Mesenchymal stem cell (in vitro differentiated cells and primary cell): ENCODE measurements at regions not wholly inside any gene's neighbourhood (a gene's known extent, or its start where the extent isn't known, plus 50 kb on each side); places are given as distances from the start of the nearest gene placed in this dataset.

Experiments used
- DNase-seq: peaks from one replicate; pipeline ENCODE4 v3.0.0-alpha.2; 2013
- H2AFZ ChIP-seq: one replicate; pipeline ENCODE4 v1.6.1; 2013; ENCODE audit warnings: low read depth, mild to moderate bottlenecking, control low read depth, inconsistent platforms, low read length, moderate library complexity
- H2AK5ac ChIP-seq: 2 replicates; pipeline ENCODE4 v1.6.1; 2013; ENCODE audit warnings: low read length, moderate library complexity, mild to moderate bottlenecking, inconsistent platforms; ENCODE audit not compliant: severe bottlenecking
- H2BK120ac ChIP-seq: one replicate; pipeline ENCODE4 v1.6.1; 2013; ENCODE audit warnings: low read depth, mild to moderate bottlenecking, inconsistent platforms, low read length, moderate library complexity
- H2BK12ac ChIP-seq, 2 experiments: one replicate each; pipeline ENCODE4 v1.6.1; 2013; ENCODE audit warnings: inconsistent platforms in 2 of 2, low read length in 2 of 2, mild to moderate bottlenecking in 2 of 2, moderate library complexity in 2 of 2, control low read depth in 1 of 2
- H2BK15ac ChIP-seq: one replicate; pipeline ENCODE4 v1.6.1; 2013; ENCODE audit warnings: mild to moderate bottlenecking, low read depth, inconsistent platforms; ENCODE audit not compliant: poor library complexity, severe bottlenecking
- H2BK5ac ChIP-seq: 2 replicates; pipeline ENCODE4 v1.6.1; 2013; ENCODE audit warnings: low read depth, mild to moderate bottlenecking, low read length, control low read depth, inconsistent platforms; ENCODE audit not compliant: poor library complexity, severe bottlenecking
- H3K14ac ChIP-seq, 2 experiments: one replicate each; pipeline ENCODE4 v1.6.1; 2013; ENCODE audit warnings: inconsistent platforms in 2 of 2, low read length in 2 of 2, control low read depth in 1 of 2, mild to moderate bottlenecking in 1 of 2, moderate library complexity in 1 of 2
- H3K18ac ChIP-seq, 2 experiments: one replicate each; pipeline ENCODE4 v1.6.1; 2013; ENCODE audit warnings: inconsistent platforms in 2 of 2, low read length in 2 of 2, control low read depth in 1 of 2, low read depth in 1 of 2, mild to moderate bottlenecking in 1 of 2
- H3K23ac ChIP-seq, 2 experiments: one replicate each; pipeline ENCODE4 v1.6.1; 2013; ENCODE audit warnings: inconsistent platforms in 2 of 2, low read length in 2 of 2, mild to moderate bottlenecking in 2 of 2, moderate library complexity in 2 of 2, control low read depth in 1 of 2
- H3K27ac ChIP-seq: 2 replicates; pipeline ENCODE4 v1.5.1; 2013; ENCODE audit warnings: mild to moderate bottlenecking, moderate library complexity, low read length, control low read depth, inconsistent platforms; ENCODE audit not compliant: poor library complexity, severe bottlenecking
- H3K27me3 ChIP-seq, 2 experiments: 2 replicates each; pipeline versions ENCODE4 v1.6.1 to v1.7.0; 2013; ENCODE audit warnings: low read length in 2 of 2, mild to moderate bottlenecking in 2 of 2, moderate library complexity in 2 of 2, control low read depth in 1 of 2, inconsistent platforms in 1 of 2; ENCODE audit not compliant: control insufficient read depth in 1 of 2, insufficient read depth in 1 of 2
- H3K36me3 ChIP-seq, 2 experiments: 2 replicates each; pipeline versions ENCODE4 v1.6.1 to v1.7.0; 2013; ENCODE audit warnings: low read length in 2 of 2, control low read depth in 1 of 2, inconsistent platforms in 1 of 2, low read depth in 1 of 2, mild to moderate bottlenecking in 1 of 2; ENCODE audit not compliant: insufficient read depth in 2 of 2, control insufficient read depth in 1 of 2
- H3K4ac ChIP-seq, 2 experiments: one replicate each; pipeline ENCODE4 v1.6.1; 2013; ENCODE audit warnings: inconsistent platforms in 2 of 2, low read length in 2 of 2, mild to moderate bottlenecking in 2 of 2, moderate library complexity in 2 of 2, control low read depth in 1 of 2, low read depth in 1 of 2
- H3K4me1 ChIP-seq: 2 replicates; pipeline ENCODE4 v1.6.1; 2013; ENCODE audit warnings: low read depth, low read length, control low read depth; ENCODE audit not compliant: control insufficient read depth, insufficient read depth
- H3K4me2 ChIP-seq: 2 replicates; pipeline ENCODE4 v1.6.1; 2013; ENCODE audit warnings: low read length, mild to moderate bottlenecking, inconsistent platforms; ENCODE audit not compliant: poor library complexity, severe bottlenecking
- H3K4me3 ChIP-seq, 2 experiments: 2 replicates each; pipeline versions ENCODE4 v1.5.1 to v1.7.0; 2013; ENCODE audit warnings: low read length in 2 of 2, mild to moderate bottlenecking in 2 of 2, control low read depth in 1 of 2, low read depth in 1 of 2; ENCODE audit not compliant: insufficient read depth in 1 of 2
- H3K79me1 ChIP-seq: replicated peaks from 2 replicates; pipeline ENCODE4 v1.6.1; 2013; ENCODE audit warnings: mild to moderate bottlenecking, control low read depth, low read length, inconsistent platforms; ENCODE audit not compliant: poor library complexity, severe bottlenecking
- H3K9ac ChIP-seq: 2 replicates; pipeline ENCODE4 v1.7.0; 2013; ENCODE audit warnings: mild to moderate bottlenecking, low read length, moderate library complexity
- H3K9me3 ChIP-seq: 2 replicates; pipeline ENCODE4 v1.7.0; 2013; ENCODE audit warnings: mild to moderate bottlenecking, low read length; ENCODE audit not compliant: control insufficient read depth
- H4K8ac ChIP-seq: one replicate; pipeline ENCODE4 v1.6.1; 2013; ENCODE audit warnings: inconsistent platforms, mild to moderate bottlenecking, low read length, moderate library complexity
- H4K91ac ChIP-seq: one replicate; pipeline ENCODE4 v1.6.1; 2013; ENCODE audit warnings: mild to moderate bottlenecking, low read length, inconsistent platforms
- WGBS: methylation state at CpG from one replicate; pipeline ENCODE4 v1.1.7; 2013; ENCODE audit warnings: mixed read lengths; 5-methylcytosine and 5-hydroxymethylcytosine counted together

DNA sequence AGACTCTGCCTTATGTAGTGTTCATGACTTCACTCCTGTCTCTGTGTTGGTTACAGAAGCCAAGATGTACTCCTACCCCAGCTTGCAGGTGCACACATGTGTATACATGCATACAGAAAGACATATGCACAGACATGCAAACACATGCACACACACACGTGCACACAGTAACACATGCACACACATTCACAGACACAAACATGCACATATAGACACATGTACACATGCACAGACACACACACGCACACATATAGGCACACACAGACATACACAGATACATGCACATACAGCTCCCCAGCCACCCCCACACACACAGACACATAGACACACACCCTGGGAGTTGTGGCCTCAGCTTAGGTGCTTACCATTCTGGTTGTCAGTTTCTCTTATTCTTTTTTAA lies 362.6 kb upstream of the C1orf174 start:
- H3K18ac ChIP-seq: no peak overlapping the region
- H2BK12ac ChIP-seq: no peak overlapping the region
- H4K91ac ChIP-seq: no peak overlapping the region
- H3K23ac ChIP-seq: no peak overlapping the region
- no peaks in the 10 kb centered on the region for H3K27me3 ChIP-seq
- no peak overlapping the region for H3K27ac ChIP-seq
- H3K79me1 ChIP-seq: no peaks in the 10 kb centered on the region
- no peaks in the 10 kb centered on the region for H3K4me1 ChIP-seq
- no peak for DNase-seq
- no peak overlapping the region for H4K8ac ChIP-seq
- H2BK5ac ChIP-seq: no peak overlapping the region
- 81% methylated on average over 2 of the region's 2 CpGs for WGBS
- no peak overlapping the region for H2BK120ac ChIP-seq
- no peak overlapping the region for H3K14ac ChIP-seq
- no peaks in the 10 kb centered on the region for H3K36me3 ChIP-seq
- H3K9ac ChIP-seq: no peak overlapping the region
- no peak overlapping the region for H2BK15ac ChIP-seq
- no peak overlapping the region for H3K4ac ChIP-seq
- H2AK5ac ChIP-seq: no peak overlapping the region
- no peak overlapping the region for H2AFZ ChIP-seq
- no peak overlapping the region for H3K4me3 ChIP-seq
- no peak overlapping the region for H3K4me2 ChIP-seq
- peaks cover 16% of the 10 kb centered on the region for H3K9me3 ChIP-seq

DNA sequence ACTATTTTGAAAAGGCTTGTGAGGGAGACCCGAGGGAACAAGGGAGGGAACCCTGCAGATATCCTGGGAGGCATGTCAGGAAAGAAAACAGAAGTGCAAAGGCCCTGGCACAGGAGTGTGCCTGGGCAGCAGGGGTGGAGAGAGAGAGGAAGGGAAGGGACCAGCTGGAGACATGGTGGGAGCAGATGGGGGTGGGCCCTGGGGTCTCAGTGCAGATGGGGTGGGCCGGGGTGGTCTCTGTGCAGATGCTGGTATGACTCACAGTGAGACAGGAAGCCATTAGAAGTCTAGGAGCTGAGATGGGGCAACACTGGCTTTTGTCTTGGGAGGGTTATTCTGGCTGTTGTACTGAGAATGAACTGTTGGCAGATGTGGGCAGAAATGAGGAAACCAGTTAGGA lies 363.6 kb upstream of the C1orf174 start:
- Histone ChIP-seq H3K4ac (no peak overlapping the region), H3K27me3 (no peaks in the 10 kb centered on the region), H3K14ac (no peak overlapping the region), H3K4me1 (no peaks in the 10 kb centered on the region), H2BK120ac (no peak overlapping the region), H2AFZ (no peak overlapping the region), H4K91ac (no peak overlapping the region), H4K8ac (no peak overlapping the region), H3K9me3 (peaks cover 12% of the 10 kb centered on the region), H2AK5ac (no peak overlapping the region), H3K27ac (no peak overlapping the region), H3K36me3 (no peaks in the 10 kb centered on the region), H2BK12ac (no peak overlapping the region), H3K79me1 (no peaks in the 10 kb centered on the region), H2BK5ac (no peak overlapping the region), H3K9ac (no peak overlapping the region), H3K4me3 (no peak overlapping the region), H3K18ac (no peak overlapping the region), H2BK15ac (no peak overlapping the region), H3K4me2 (no peak overlapping the region), H3K23ac (no peak overlapping the region)
- no peak for DNase-seq
- 42% methylated on average over 2 of the region's 2 CpGs for WGBS

DNA sequence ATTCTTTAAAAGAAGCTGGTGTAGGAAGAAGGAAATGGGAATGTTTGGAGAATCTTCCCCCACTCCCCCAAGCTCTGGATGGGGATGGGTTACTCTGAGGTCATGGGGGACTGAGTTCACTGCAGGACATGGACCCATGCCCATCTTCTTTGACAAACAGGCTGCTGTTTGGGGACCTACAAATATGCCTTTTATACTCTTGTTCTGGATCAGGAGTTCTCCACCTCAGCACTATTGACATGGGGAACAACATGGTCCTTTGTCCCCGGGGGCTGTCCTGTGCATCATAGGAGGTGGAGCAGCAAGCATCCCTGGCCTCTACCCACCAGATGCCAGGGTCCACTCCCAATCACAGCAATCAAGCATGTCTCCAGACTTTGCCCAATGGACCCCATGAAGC lies 365.8 kb upstream of the C1orf174 start:
- no peak overlapping the region for H3K4me3 ChIP-seq
- no peak overlapping the region for H2BK12ac ChIP-seq
- no peak overlapping the region for H2BK5ac ChIP-seq
- H2AFZ ChIP-seq: no peak overlapping the region
- no peak overlapping the region for H3K4ac ChIP-seq
- H3K18ac ChIP-seq: no peak overlapping the region
- no peak overlapping the region for H4K91ac ChIP-seq
- no peak overlapping the region for H3K27ac ChIP-seq
- no peak overlapping the region for H3K9ac ChIP-seq
- H4K8ac ChIP-seq: no peak overlapping the region
- H3K79me1 ChIP-seq: no peaks in the 10 kb centered on the region
- H3K23ac ChIP-seq: no peak overlapping the region
- no peak overlapping the region for H2BK15ac ChIP-seq
- WGBS: 63% methylated on average over 1 of the region's 1 CpG
- no peak overlapping the region for H3K4me2 ChIP-seq
- no peak overlapping the region for H2AK5ac ChIP-seq
- no peaks in the 10 kb centered on the region for H3K9me3 ChIP-seq
- no peaks in the 10 kb centered on the region for H3K4me1 ChIP-seq
- H2BK120ac ChIP-seq: no peak overlapping the region
- H3K36me3 ChIP-seq: no peaks in the 10 kb centered on the region
- no peak for DNase-seq
- H3K27me3 ChIP-seq: no peaks in the 10 kb centered on the region
- H3K14ac ChIP-seq: no peak overlapping the region

GRCh38 chr1:4267381-4268261 lies 367.5 kb upstream of the C1orf174 start:
- Histone ChIP-seq H4K8ac (no peak overlapping the region), H3K9ac (no peak overlapping the region), H3K9me3 (peaks cover 2% of the 10 kb centered on the region), H3K27ac (no peak overlapping the region), H3K23ac (no peak overlapping the region), H2AK5ac (no peak overlapping the region), H2BK15ac (no peak overlapping the region), H2AFZ (no peak overlapping the region), H3K4me1 (no peaks in the 10 kb centered on the region), H3K27me3 (no peaks in the 10 kb centered on the region), H3K4ac (no peak overlapping the region), H3K79me1 (no peaks in the 10 kb centered on the region), H3K4me2 (no peak overlapping the region), H2BK12ac (no peak overlapping the region), H2BK5ac (no peak overlapping the region), H3K18ac (no peak overlapping the region), H4K91ac (no peak overlapping the region), H3K36me3 (no peaks in the 10 kb centered on the region), H2BK120ac (no peak overlapping the region), H3K14ac (no peak overlapping the region), H3K4me3 (no peak overlapping the region)
- 48% methylated on average over 12 of the region's 12 CpGs for WGBS
- DNase-seq: no peak
